Esophagus (tissue), 2 donors: ENCODE measurements at regions not wholly inside any gene's neighbourhood (a gene's known extent, or its start where the extent isn't known, plus 50 kb on each side); places are given as distances from the start of the nearest gene placed in this dataset.

Experiments
- H3K27ac ChIP-seq, 2 donors: one replicate each; pipeline ENCODE4 v1.5.1; 2013; ENCODE audit warnings: low read depth in 2 of 2, mild to moderate bottlenecking in 2 of 2, inconsistent platforms in 1 of 2, low read length in 1 of 2, moderate library complexity in 1 of 2
- H3K27me3 ChIP-seq, 2 donors: one replicate each; pipeline ENCODE4 v1.6.1; 2013; ENCODE audit warnings: low read length in 2 of 2, control low read depth in 1 of 2, mild to moderate bottlenecking in 1 of 2; ENCODE audit not compliant: insufficient read depth in 2 of 2, control insufficient read depth in 1 of 2
- H3K36me3 ChIP-seq, 2 donors: one replicate each; pipeline ENCODE4 v1.6.1; 2013; ENCODE audit warnings: low read length in 1 of 2; ENCODE audit not compliant: control insufficient read depth in 2 of 2, insufficient read depth in 2 of 2
- H3K4me1 ChIP-seq, 2 donors: one replicate each; pipeline ENCODE4 v1.6.1; 2013; ENCODE audit warnings: low read length in 1 of 2; ENCODE audit not compliant: control insufficient read depth in 2 of 2, insufficient read depth in 2 of 2
- H3K4me3 ChIP-seq, 2 donors: one replicate each; pipeline ENCODE4 v1.5.1; 2013; ENCODE audit warnings: low read length in 2 of 2, mild to moderate bottlenecking in 2 of 2, low read depth in 1 of 2, moderate library complexity in 1 of 2
- H3K9me3 ChIP-seq, 2 donors: one replicate each; pipeline ENCODE4 v1.6.1; 2013; ENCODE audit warnings: mild to moderate bottlenecking in 2 of 2, low read depth in 1 of 2, low read length in 1 of 2, moderate library complexity in 1 of 2; ENCODE audit not compliant: control insufficient read depth in 2 of 2, insufficient read depth in 1 of 2
- whole genome bisulfite sequencing, 2 donors: extraction: QIAGEN DNeasy Blood & Tissue Kit; methylation state at CpG; one replicate each; pipeline ENCODE4 v1.1.7; 2013; 5-methylcytosine and 5-hydroxymethylcytosine counted together
- donor health status: healthy with polysubstance abuse.
- donor health status: Bipolar disorder and iron deficiency.

DNA sequence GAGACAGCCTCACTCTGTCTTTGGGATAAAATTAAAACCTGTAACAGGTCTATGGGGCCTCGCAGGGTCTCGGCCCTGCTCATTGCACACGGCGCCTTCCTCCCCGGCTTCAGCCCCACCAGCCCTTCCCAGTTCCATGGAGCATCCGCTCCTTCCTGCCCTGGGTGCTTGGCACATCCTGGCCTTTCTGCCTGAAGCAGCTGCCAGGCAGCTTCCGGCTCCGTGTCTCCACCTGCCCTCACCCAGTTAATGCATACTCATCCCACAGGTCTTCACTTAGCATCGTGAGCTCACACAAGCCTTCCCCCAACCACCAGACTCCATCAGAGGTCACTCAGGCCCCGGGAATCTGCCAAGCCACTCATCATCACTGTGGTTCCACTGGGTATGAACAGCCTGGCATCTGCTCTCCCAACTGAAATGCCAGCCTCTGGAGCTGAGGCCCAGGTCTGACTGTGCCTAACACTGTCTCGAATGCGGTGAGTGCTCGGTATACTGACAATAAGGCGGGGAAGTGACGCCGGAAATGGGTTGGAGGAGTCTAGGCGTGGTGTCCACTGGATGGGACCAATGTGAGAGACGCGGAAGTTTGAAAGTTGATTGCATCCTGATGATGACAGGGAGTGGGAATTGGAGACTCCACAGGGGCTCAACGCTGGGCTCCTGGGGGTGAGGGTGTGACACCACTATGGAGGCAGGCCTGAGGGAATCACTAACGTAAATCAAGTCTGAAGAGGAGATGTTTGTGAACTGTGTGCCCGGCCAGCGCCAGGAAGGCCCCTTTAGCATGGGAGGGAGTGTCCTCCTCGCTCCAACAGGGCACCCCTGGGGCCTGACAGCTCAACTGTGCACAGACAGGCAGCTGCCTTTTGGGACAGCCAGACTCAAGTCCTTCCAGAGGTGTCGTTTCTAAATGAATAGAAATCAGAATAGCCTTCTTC is 245.8 kb downstream of the TTLL2 start:
- no peaks in the 10 kb centered on the region for H3K27me3 ChIP-seq
- no peaks in the 10 kb centered on the region for H3K36me3 ChIP-seq
- WGBS, 2 donors: 85 to 90% methylated on average over 25 of the region's 25 CpGs
- no peak overlapping the region for H3K27ac ChIP-seq
- H3K4me1 ChIP-seq: no peaks in the 10 kb centered on the region
- H3K4me3 ChIP-seq: no peak overlapping the region
- H3K9me3 ChIP-seq: no peaks in the 10 kb centered on the region

DNA sequence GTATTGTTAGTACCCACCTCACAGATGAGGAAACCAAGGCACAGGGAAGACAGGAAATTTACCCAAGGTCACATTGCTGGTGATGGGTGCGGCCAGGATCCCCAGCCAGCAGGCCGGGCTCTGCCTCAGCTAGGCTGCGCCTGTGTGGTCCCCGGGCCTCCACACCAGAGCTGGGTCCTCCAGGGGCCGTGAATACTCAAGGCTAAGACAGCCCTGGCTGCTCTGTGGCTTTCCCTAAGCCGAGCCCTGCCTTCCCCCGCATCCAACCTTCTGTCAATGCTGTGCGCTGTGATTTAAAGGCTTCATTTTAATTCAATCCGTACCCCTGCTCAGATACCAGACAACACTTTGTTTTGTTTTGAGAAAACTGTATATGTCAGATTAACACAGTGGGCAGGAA is 246.7 kb downstream of the TTLL2 start:
- no peak overlapping the region for H3K4me3 ChIP-seq
- no peak overlapping the region for H3K27ac ChIP-seq
- WGBS, 2 donors: 87 to 92% methylated on average over 9 of the region's 9 CpGs
- H3K4me1 ChIP-seq: no peaks in the 10 kb centered on the region
- H3K36me3 ChIP-seq: no peaks in the 10 kb centered on the region
- no peaks in the 10 kb centered on the region for H3K9me3 ChIP-seq
- H3K27me3 ChIP-seq: no peaks in the 10 kb centered on the region

DNA sequence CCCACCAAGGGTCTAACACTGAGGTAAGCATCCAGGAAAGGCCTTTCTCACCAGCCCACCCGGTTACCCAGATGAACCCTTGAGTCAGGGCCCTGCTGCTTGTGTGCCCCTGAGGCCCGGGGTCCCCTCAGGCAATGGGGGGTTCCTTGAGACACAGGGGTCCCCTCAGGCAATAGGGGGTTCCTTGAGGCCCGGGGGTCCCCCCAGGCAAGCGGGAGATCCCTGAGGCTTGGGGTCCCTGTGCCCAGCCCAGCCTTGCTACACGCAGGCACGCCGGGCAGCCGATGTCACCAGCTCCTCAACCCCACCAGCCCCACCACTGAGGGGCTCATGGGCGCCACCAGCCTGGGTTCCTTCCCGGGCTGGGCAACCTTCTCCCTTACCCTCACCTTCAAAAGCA is 247.2 kb downstream of the TTLL2 start:
- H3K4me3 ChIP-seq: no peak overlapping the region
- no peaks in the 10 kb centered on the region for H3K9me3 ChIP-seq
- no peaks in the 10 kb centered on the region for H3K4me1 ChIP-seq
- no peaks in the 10 kb centered on the region for H3K36me3 ChIP-seq
- no peak overlapping the region for H3K27ac ChIP-seq
- 78 to 89% methylated on average over 10 of the region's 10 CpGs for WGBS, 2 donors
- H3K27me3 ChIP-seq: no peaks in the 10 kb centered on the region

DNA sequence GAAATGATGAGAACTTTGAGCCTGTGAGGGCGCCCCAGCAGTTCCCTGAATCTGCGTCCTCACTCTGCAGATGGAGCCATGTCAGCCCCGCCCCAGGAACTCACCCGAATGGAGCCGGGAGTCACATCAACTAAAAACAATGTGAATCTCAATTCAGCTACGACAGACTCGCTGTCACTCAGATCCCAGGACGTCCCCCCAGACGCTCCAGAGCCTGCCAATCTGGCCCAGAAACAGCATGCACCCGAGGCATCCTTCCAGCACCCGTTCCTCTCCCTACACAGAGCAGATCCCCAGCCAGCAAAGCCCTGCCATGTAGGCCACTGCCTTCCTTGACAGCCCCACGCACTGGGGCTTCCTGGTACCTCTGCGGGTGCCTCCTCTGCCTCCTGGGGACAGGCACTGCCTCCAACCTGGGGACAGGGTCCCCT is 248.0 kb downstream of the TTLL2 start:
- 57 to 73% methylated on average over 13 of the region's 13 CpGs for WGBS, 2 donors
- Histone ChIP-seq H3K36me3 (no peaks in the 10 kb centered on the region), H3K9me3 (no peaks in the 10 kb centered on the region), H3K4me3 (no peak overlapping the region), H3K27ac (no peak overlapping the region), H3K4me1 (no peaks in the 10 kb centered on the region), H3K27me3 (no peaks in the 10 kb centered on the region)

DNA sequence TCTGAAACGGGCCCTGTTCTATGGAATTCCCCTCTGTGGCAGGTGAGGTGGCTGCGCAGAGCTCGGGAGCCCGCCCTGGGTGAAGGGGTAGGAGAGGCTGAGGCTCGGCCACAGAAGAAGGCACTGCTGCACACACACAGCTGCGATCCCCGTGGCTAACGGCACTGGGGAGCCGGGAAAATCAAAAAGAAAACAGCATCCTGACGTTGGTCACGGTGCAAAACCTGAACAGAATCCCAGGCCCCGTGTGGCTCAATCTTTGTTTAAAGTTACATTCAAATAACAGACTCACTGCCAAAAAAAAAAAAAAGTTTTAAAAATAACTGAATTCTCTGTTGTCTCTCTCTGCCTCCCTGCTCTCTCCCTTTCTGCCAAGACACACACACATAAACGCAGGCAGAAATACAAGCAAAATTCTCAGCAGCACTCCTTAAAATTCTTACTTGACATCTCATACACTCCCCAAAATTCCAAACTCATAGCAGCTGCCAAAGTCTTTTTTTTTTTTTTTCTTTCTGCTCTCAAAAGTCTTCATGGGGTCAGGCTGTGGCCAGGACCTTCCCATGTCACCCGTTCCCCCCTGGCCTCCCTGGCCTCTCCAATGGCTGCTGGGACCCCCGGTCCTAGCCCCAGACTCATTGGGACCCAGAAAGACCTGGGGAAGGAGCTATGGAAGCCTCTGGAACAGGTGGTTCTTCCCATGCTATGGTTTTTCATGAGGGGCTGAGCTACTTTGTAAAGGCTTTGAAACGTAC is 248.8 kb downstream of the TTLL2 start:
- Histone ChIP-seq H3K4me1 (no peaks in the 10 kb centered on the region), H3K4me3 (no peak overlapping the region), H3K27ac (no peak overlapping the region), H3K27me3 (no peaks in the 10 kb centered on the region), H3K9me3 (no peaks in the 10 kb centered on the region), H3K36me3 (no peaks in the 10 kb centered on the region)
- 44 to 56% methylated on average over 16 of the region's 16 CpGs for WGBS, 2 donors

DNA sequence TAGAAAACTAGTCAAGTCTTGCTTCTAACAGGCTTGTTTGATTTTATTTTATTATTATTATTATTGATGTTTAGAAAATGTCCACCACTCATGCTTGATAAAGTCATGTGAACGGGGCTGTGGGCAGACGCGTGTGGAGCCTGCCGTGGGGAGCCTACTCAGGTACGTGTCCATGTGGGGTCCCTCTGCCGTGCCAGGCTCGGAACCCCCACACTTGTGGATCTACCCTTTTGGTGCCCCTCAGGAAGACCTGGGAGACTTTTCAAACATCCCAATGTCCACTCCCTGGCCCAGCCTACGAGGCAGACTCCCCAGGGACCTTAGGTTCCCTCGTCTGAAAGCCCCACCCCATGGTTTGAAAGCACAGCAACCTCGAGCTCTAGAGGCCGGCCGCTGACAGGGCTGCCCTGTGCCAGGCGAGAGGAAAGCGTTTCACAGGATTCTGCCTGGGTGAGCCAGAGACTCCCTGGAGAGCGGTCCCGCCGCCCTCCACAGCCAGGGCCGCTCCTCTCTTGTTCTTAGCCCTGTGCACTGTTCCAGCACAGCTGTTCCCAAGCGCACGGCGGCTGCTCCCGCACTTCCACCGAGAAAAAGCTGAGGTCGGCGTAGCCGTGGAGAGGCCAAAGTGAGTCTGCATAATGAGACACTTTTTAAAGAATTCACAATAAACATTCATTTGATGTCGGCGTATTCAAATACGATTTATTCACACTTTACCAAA is 249.7 kb downstream of the TTLL2 start:
- Histone ChIP-seq H3K9me3 (no peaks in the 10 kb centered on the region), H3K36me3 (no peaks in the 10 kb centered on the region), H3K27ac (no peak overlapping the region), H3K4me1 (no peaks in the 10 kb centered on the region), H3K4me3 (no peak overlapping the region), H3K27me3 (no peaks in the 10 kb centered on the region)
- 86% methylated on average over 29 of the region's 29 CpGs for WGBS, 2 donors

DNA sequence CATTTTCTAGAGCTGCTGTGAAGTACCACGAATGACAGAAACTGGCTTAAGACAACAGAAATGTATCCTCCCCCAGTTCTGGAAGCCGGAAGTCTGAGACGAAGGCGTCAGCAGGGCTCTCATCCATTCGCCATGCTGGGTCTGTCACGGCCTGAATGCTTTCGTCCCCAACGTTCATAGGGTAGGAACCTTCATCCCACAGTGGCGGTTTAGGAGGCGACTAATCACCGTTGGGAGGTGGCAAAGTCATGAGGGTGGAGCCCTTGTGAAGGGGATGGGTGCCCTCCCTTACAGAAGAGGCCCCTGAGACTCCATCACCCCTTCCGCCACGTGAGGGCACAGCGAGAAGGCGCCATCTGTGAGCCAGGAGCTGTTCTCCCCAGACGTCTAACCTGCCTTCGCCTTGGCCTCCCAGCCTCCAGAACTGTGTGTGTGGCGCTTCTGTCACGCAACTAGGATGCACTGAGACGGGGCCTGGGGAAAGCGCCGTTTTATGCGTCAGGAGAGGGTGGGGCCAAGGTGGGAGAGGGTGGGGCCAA is 250.3 kb downstream of the TTLL2 start:
- no peaks in the 10 kb centered on the region for H3K27me3 ChIP-seq
- no peak overlapping the region for H3K4me3 ChIP-seq
- H3K4me1 ChIP-seq: no peaks in the 10 kb centered on the region
- H3K27ac ChIP-seq: no peak overlapping the region
- 90 to 91% methylated on average over 23 of the region's 23 CpGs for WGBS, 2 donors
- no peaks in the 10 kb centered on the region for H3K36me3 ChIP-seq
- no peaks in the 10 kb centered on the region for H3K9me3 ChIP-seq

DNA sequence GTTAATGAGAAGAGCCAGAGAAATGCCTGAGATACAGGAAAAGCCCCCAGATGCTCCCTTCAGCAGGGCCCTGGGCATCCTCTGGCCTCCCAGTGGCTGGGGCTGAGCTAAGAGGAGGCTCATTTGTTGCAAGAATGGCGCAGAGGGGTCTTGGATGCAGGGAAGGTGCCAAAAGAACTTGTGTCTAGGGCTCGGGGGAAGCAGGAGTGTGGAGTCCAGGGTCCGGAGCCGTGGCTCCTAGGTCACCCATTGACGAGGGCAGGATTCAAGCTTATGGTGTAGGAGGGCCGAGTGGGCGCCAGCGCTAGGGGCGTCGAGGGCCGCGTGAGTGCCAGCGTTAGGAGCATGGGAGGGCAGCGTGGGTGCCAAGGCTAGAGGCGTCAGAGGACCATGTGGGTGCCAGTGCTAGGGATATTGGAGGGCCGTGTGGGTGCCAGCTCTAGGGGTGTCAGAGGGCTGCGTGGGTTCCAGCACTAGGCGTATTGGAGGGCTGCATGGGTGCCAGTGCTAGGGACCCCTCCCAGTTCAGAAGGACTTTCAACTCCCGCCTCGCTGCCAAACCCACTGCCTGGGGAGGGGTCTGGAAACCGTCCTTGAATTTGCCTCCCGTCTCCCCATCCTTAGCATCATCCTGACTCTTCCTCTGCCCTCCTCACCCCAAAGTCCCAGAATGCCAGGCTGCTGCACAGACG is 250.5 kb upstream of the AFDN start:
- Histone ChIP-seq H3K4me3 (no peak overlapping the region), H3K27ac (no peak overlapping the region), H3K9me3 (no peaks in the 10 kb centered on the region), H3K27me3 (no peaks in the 10 kb centered on the region), H3K36me3 (no peaks in the 10 kb centered on the region), H3K4me1 (no peaks in the 10 kb centered on the region)
- WGBS, 2 donors: 88 to 91% methylated on average over 23 of the region's 23 CpGs
